Type B pancreatic cell (in vitro differentiated cells): ENCODE measurements at regions not wholly inside any gene's neighbourhood (a gene's known extent, or its start where the extent isn't known, plus 50 kb on each side); places are given as distances from the start of the nearest gene placed in this dataset.

Source experiments
- DNase-seq: peaks from one replicate; pipeline ENCODE4 v3.0.0; 2021; ENCODE audit warnings: mixed read lengths; ENCODE audit not compliant: unreplicated experiment; ENCODE audit errors: extremely low spot score
- H3K27ac Mint-ChIP-seq: 2 replicates; pipeline ENCODE4 v1.8.0; 2021; ENCODE audit warnings: mild to moderate bottlenecking, mixed read lengths
- H3K27me3 Mint-ChIP-seq: 2 replicates; pipeline ENCODE4 v1.8.0; 2021; ENCODE audit warnings: mixed read lengths
- H3K36me3 Mint-ChIP-seq: 2 replicates; pipeline ENCODE4 v1.8.0; 2021; ENCODE audit warnings: mixed read lengths
- H3K4me1 Mint-ChIP-seq: one replicate; pipeline ENCODE4 v1.8.0; 2021; ENCODE audit warnings: mixed read lengths; ENCODE audit not compliant: unreplicated experiment
- H3K4me3 Mint-ChIP-seq: 2 replicates; pipeline ENCODE4 v1.8.0; 2021; ENCODE audit warnings: mild to moderate bottlenecking, mixed read lengths
- H3K9me3 Mint-ChIP-seq: 2 replicates; pipeline ENCODE4 v1.8.0; 2021; ENCODE audit warnings: mixed read lengths
- TF ChIP-seq, protein P1 (sequence below): fragments of 200-600 bp; sonication (generic); conservative IDR thresholded peaks from 2 replicates; pipeline ENCODE4 v1.5.0; 2021; ENCODE audit warnings: antibody characterized with exemption, mild to moderate bottlenecking

DNA sequence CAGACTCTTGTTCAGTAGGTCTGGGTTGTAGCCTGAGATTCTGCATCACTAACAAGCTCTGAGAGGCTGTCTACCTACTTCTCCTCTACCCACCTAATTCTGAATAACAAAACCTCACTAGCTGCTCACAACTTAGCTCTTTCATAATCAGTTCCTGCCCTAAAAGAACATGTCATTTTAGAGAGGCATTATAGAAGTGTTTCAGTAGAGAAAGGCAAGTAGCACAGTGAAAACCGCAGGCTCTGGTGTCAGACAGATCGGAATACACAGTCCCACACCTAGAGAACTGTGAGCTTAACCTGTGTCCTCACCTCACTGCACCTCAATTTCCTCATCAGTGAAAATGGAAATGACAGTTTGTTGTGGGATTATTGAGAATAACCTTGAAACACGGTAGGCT is 1337.6 kb upstream of the TENM4 start:
- no peak for DNase-seq
- no peak overlapping the region for H3K4me3 Mint-ChIP-seq
- no peaks in the 10 kb centered on the region for H3K27me3 Mint-ChIP-seq
- H3K4me1 Mint-ChIP-seq: peaks cover 7% of the 10 kb centered on the region
- no peaks in the 10 kb centered on the region for H3K36me3 Mint-ChIP-seq
- no peak overlapping the region for H3K27ac Mint-ChIP-seq
- TF ChIP-seq, protein P1, sequence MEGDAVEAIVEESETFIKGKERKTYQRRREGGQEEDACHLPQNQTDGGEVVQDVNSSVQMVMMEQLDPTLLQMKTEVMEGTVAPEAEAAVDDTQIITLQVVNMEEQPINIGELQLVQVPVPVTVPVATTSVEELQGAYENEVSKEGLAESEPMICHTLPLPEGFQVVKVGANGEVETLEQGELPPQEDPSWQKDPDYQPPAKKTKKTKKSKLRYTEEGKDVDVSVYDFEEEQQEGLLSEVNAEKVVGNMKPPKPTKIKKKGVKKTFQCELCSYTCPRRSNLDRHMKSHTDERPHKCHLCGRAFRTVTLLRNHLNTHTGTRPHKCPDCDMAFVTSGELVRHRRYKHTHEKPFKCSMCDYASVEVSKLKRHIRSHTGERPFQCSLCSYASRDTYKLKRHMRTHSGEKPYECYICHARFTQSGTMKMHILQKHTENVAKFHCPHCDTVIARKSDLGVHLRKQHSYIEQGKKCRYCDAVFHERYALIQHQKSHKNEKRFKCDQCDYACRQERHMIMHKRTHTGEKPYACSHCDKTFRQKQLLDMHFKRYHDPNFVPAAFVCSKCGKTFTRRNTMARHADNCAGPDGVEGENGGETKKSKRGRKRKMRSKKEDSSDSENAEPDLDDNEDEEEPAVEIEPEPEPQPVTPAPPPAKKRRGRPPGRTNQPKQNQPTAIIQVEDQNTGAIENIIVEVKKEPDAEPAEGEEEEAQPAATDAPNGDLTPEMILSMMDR: no peak
- no peaks in the 10 kb centered on the region for H3K9me3 Mint-ChIP-seq

DNA sequence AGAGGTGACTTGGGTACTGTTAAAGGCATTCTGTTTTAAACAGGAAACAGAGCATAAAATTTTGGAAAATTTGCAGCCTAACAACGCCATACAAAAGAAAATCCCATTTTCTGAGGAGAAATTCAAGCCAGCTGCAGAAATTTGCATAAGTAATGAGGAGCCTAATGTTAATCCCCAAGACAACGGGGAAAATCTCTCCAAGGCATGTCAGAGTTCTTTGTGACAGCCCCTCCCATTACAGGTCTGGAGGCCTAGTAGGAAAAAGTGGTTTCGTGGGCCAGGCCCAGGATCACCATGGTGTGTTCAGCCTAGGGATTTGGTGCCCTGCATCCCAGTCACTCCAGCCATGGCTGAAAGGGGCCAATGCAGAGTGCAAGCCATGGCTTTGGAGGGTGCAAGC is 1333.1 kb upstream of the TENM4 start:
- TF ChIP-seq, protein P1: no peak
- Mint-ChIP-seq H3K9me3 (no peaks in the 10 kb centered on the region), H3K4me1 (peaks cover 10% of the 10 kb centered on the region), H3K4me3 (no peak overlapping the region), H3K27ac (no peak overlapping the region), H3K36me3 (no peaks in the 10 kb centered on the region), H3K27me3 (no peaks in the 10 kb centered on the region)
- DNase-seq: no peak

DNA sequence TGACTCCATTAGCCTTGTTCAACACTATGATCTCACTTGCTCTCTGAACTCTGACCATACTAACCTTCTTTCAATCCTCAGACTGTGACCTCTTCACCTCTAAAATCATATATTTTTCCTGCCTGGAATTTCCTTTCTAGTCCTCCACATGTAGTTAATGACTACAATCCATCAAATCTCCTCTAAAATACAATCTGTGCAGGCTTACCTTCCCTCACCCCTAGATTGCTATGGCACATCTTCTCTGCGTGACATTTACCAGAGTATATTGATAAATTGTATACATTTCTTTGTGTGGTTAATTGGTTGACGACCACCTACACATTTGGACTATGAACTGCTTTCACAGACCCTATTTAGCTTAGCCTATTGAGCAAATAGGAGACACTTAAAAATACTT is 1330.2 kb upstream of the TENM4 start:
- peaks cover 10% of the 10 kb centered on the region for H3K4me1 Mint-ChIP-seq
- H3K36me3 Mint-ChIP-seq: no peaks in the 10 kb centered on the region
- DNase-seq: no peak
- no peak overlapping the region for H3K27ac Mint-ChIP-seq
- no peaks in the 10 kb centered on the region for H3K9me3 Mint-ChIP-seq
- TF ChIP-seq, protein P1: no peak
- no peak overlapping the region for H3K4me3 Mint-ChIP-seq
- H3K27me3 Mint-ChIP-seq: no peaks in the 10 kb centered on the region

DNA sequence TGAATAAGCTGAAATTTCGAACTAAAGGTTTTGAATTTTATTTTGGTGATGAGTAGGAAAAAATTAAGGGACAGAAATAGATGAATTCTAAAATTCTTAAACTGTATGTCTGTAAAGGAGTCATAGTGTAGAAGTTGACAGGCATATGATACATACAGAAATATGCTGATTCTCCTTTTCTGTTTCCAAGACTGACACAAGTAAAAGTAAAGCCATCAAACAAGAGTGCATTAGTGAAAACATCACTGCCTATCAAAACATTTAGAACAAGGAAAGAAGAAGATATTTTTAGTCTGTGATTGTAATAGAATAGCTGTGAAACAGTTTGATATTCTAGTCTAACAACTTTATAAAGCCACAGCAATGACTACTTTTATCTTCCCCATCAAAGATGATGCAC is 1318.0 kb upstream of the TENM4 start:
- no peak for DNase-seq
- H3K4me1 Mint-ChIP-seq: peaks cover 5% of the 10 kb centered on the region
- H3K27me3 Mint-ChIP-seq: no peaks in the 10 kb centered on the region
- TF ChIP-seq, protein P1: no peak
- no peaks in the 10 kb centered on the region for H3K36me3 Mint-ChIP-seq
- H3K4me3 Mint-ChIP-seq: no peak overlapping the region
- peaks cover 6% of the 10 kb centered on the region for H3K9me3 Mint-ChIP-seq
- no peak overlapping the region for H3K27ac Mint-ChIP-seq

DNA sequence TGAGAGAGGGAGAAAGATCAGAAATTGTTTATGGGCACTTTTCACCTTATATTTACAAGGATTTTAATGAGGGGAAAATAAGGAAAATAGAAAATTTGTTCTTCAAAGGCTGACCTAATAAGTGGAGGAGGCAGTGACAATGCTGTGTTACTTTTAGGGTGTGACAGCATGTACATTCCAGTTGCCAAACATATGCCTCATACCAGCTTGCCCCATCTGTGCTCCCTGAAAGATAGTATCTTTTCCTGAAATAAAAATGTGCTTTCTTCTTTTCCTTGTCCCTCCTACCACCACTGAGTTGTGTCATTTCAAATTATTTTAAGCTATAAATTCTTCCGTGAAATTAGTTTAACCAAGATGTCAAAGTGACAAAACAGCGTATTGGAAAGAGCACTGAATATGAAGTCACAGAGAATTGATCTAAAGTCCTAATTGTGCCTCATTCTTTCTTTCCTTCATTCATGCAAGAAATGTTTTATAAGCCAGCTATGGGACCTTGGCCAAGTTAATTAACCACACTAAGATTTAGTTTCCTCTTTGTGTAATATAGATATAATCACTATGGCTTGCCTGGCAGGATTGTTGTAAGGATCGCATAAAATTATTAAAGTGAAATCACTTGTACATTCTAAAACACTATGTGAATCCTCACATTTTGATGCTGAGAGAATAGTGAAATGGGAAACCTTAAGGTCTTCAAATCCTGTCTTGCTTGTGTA is 1307.5 kb upstream of the TENM4 start:
- TF ChIP-seq, protein P1: no peak
- Mint-ChIP-seq H3K4me1 (no peaks in the 10 kb centered on the region), H3K9me3 (peaks cover 5% of the 10 kb centered on the region), H3K27me3 (no peaks in the 10 kb centered on the region), H3K27ac (no peak overlapping the region), H3K4me3 (no peak overlapping the region), H3K36me3 (no peaks in the 10 kb centered on the region)
- DNase-seq: no peak
